NCI-H748 treated with DMSO at 0.1 percent for 48 hours (cell line): ENCODE measurements at regions not wholly inside any gene's neighbourhood (a gene's known extent, or its start where the extent isn't known, plus 50 kb on each side); places are given as distances from the start of the nearest gene placed in this dataset.
"Not testable (repeated sequence)": the region's sequence is repeated elsewhere in the genome, so short reads cannot be mapped to it uniquely, and the experiment has no call there.

Experiments
- DNase-seq: peaks from one replicate; lab custom pipeline; 2025; lab: John Stamatoyannopoulos, UW

GRCh38 chr5:53368516-53368915, 111.9 kb upstream of the FST start:
- DNase-seq = no peak

- no peak for DNase-seq
Observed at GRCh38 chr5:53368966-53369605, 111.3 kb upstream of the FST start.

- DNase-seq = no peak
Observed at GRCh38 chr5:53369681-53370080, 110.7 kb upstream of the FST start.

GRCh38 chr5:53373451-53374158, 106.8 kb upstream of the FST start:
- DNase-seq = peak; percentile 91

GRCh38 chr5:53376853-53377252, 103.6 kb upstream of the FST start:
- DNase-seq = no peak

- DNase-seq = no peak
Observed at GRCh38 chr5:53378190-53378589, 102.2 kb upstream of the FST start.

- DNase-seq = no peak
Observed at GRCh38 chr5:53378590-53379247, 101.7 kb upstream of the FST start.

GRCh38 chr5:53386341-53386740, 94.1 kb upstream of the FST start:
- no peak for DNase-seq

- DNase-seq = no peak
Observed at GRCh38 chr5:53389093-53389492, 91.3 kb upstream of the FST start.

GRCh38 chr5:53392073-53392472, 88.4 kb upstream of the FST start:
- no peak for DNase-seq

GRCh38 chr5:53394808-53395207, 85.6 kb upstream of the FST start:
- no peak for DNase-seq

GRCh38 chr5:53397141-53397757, 83.2 kb upstream of the FST start:
- no peak for DNase-seq

GRCh38 chr5:53397845-53398244, 82.6 kb upstream of the FST start:
- DNase-seq = no peak

GRCh38 chr5:53399926-53400697, 80.3 kb upstream of the FST start:
- DNase-seq = no peak

GRCh38 chr5:53403291-53403690, 77.1 kb upstream of the FST start:
- DNase-seq = no peak

GRCh38 chr5:53403758-53404157, 76.7 kb upstream of the FST start:
- no peak for DNase-seq

- DNase-seq = no peak
Observed at GRCh38 chr5:53405396-53405795, 75.0 kb upstream of the FST start.

- DNase-seq = no peak
Observed at GRCh38 chr5:53406630-53407316, 73.7 kb upstream of the FST start.

- DNase-seq = no peak
Observed at GRCh38 chr5:53407373-53407772, 73.1 kb upstream of the FST start.

- DNase-seq = no peak
Observed at GRCh38 chr5:53411388-53411787, 69.0 kb upstream of the FST start.

GRCh38 chr5:53412499-53412898, 67.9 kb upstream of the FST start:
- DNase-seq = not testable (repeated sequence)
